Liver (tissue), 3 donors: ENCODE measurements at regions not wholly inside any gene's neighbourhood (a gene's known extent, or its start where the extent isn't known, plus 50 kb on each side); places are given as distances from the start of the nearest gene placed in this dataset.

Source experiments
- TAF1 ChIP-seq: conservative IDR thresholded peaks from 2 replicates; pipeline ENCODE4 v1.6.1; 2016; ENCODE audit warnings: antibody characterized with exemption, mild to moderate bottlenecking
- YY1 ChIP-seq: IDR thresholded peaks from 2 replicates; pipeline ENCODE4 v1.6.1; 2016; ENCODE audit warnings: antibody characterized with exemption, mild to moderate bottlenecking
- TF ChIP-seq, protein P1 (sequence below): fragments of 150-350 bp; IDR thresholded peaks from 2 replicates; pipeline ENCODE4 v1.5.1; 2017; ENCODE audit warnings: improper control_type of control experiment, low read depth, low read length; ENCODE audit not compliant: missing input control
- donor health status: healthy.
- donor health status: healthy.

DNA sequence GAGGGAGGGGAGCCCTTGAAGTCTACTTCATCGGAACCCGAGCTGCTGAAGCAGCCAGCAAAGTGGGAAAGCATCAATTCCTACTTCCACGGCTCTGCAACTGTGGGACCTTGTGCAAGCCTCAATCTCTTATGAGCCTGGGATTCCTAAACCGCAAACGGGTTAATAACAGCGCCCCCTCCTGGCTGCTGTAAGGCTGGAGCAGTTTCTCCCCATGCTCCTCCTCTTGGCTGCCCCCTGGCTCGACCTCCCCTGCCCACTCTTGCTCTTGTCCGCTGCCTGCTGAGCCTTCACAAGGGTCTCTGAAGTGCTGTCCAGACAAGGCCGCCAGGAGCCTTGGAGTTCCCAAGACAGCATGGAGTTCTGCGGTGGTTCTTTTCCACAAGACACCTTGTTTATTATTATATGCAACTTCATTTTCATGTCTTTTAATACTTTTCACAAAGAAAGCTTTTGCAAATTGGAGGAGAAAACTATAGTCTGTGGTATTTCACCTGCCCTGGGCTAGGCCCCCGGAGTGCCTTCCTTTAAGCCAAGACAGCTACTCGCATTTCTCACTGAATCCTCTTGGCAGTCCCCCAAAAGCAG lies 157.2 kb downstream of the DDX1 start:
- TF ChIP-seq, protein P1, sequence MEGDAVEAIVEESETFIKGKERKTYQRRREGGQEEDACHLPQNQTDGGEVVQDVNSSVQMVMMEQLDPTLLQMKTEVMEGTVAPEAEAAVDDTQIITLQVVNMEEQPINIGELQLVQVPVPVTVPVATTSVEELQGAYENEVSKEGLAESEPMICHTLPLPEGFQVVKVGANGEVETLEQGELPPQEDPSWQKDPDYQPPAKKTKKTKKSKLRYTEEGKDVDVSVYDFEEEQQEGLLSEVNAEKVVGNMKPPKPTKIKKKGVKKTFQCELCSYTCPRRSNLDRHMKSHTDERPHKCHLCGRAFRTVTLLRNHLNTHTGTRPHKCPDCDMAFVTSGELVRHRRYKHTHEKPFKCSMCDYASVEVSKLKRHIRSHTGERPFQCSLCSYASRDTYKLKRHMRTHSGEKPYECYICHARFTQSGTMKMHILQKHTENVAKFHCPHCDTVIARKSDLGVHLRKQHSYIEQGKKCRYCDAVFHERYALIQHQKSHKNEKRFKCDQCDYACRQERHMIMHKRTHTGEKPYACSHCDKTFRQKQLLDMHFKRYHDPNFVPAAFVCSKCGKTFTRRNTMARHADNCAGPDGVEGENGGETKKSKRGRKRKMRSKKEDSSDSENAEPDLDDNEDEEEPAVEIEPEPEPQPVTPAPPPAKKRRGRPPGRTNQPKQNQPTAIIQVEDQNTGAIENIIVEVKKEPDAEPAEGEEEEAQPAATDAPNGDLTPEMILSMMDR, result no peak
- no peak for TF ChIP-seq YY1
- no peak for TF ChIP-seq TAF1
